OCI-LY1 (cell line): ENCODE measurements at regions not wholly inside any gene's neighbourhood (a gene's known extent, or its start where the extent isn't known, plus 50 kb on each side); places are given as distances from the start of the nearest gene placed in this dataset.

Experiments used
- H2AFZ ChIP-seq: fragments of 200-600 bp; sonication (generic), shearing (Covaris generic); 2 replicates; pipeline ENCODE4 v1.6.0; 2014; ENCODE audit warnings: antibody characterized with exemption, mild to moderate bottlenecking, low read length
- H3F3A ChIP-seq: fragments of 200-600 bp; sonication (generic), shearing (Covaris generic); 2 replicates; pipeline ENCODE4 v1.6.0; 2014; ENCODE audit warnings: mild to moderate bottlenecking, antibody characterized with exemption, low read length, moderate library complexity; ENCODE audit not compliant: insufficient read depth
- H3K27ac ChIP-seq: fragments of 200-600 bp; sonication (generic); 2 replicates; pipeline ENCODE4 v1.5.1; 2014; ENCODE audit warnings: low read length, mixed run types, mild to moderate bottlenecking, low read depth; ENCODE audit not compliant: poor library complexity, severe bottlenecking
- H3K27me3 ChIP-seq: fragments of 200-600 bp; sonication (generic); 2 replicates; pipeline ENCODE4 v1.6.0; 2014; ENCODE audit warnings: antibody characterized with exemption, mild to moderate bottlenecking, low read length, moderate library complexity; ENCODE audit not compliant: insufficient read depth
- H3K36me3 ChIP-seq: fragments of 200-600 bp; sonication (generic); 2 replicates; pipeline ENCODE4 v1.6.1; 2014; ENCODE audit warnings: mild to moderate bottlenecking, antibody characterized with exemption, low read length, moderate library complexity, mixed read lengths; ENCODE audit not compliant: insufficient read depth
- H3K4me1 ChIP-seq: fragments of 200-600 bp; sonication (generic); 2 replicates; pipeline ENCODE4 v1.5.1; 2014; ENCODE audit warnings: mild to moderate bottlenecking, low read length, moderate library complexity; ENCODE audit not compliant: insufficient read depth, severe bottlenecking
- H3K4me2 ChIP-seq: fragments of 200-600 bp; sonication (generic), shearing (Covaris generic); 2 replicates; pipeline ENCODE4 v1.6.1; 2014; ENCODE audit warnings: low read length
- H3K4me3 ChIP-seq: fragments of 200-600 bp; sonication (generic); 2 replicates; pipeline ENCODE4 v1.5.1; 2014; ENCODE audit warnings: low read length, low read depth, mild to moderate bottlenecking, mixed read lengths; ENCODE audit not compliant: poor library complexity, severe bottlenecking
- H3K79me2 ChIP-seq: fragments of 200-600 bp; shearing (Covaris generic); 2 replicates; pipeline ENCODE4 v1.6.1; 2016; ENCODE audit warnings: mixed run types, low read length, mixed read lengths; ENCODE audit not compliant: insufficient read depth
- H3K9ac ChIP-seq: fragments of 200-600 bp; sonication (generic), shearing (Covaris generic); 2 replicates; pipeline ENCODE4 v1.6.1; 2014; ENCODE audit warnings: mild to moderate bottlenecking, low read length, mixed read lengths
- H3K9me2 ChIP-seq: fragments of 200-600 bp; sonication (generic), shearing (Covaris generic); 2 replicates; pipeline ENCODE4 v1.6.1; 2014; ENCODE audit warnings: low read depth, mild to moderate bottlenecking, low read length, mixed read lengths
- H3K9me3 ChIP-seq: fragments of 200-600 bp; shearing (Covaris generic); 2 replicates; pipeline ENCODE4 v1.6.1; 2014; ENCODE audit warnings: low read length, mixed read lengths
- H4K20me1 ChIP-seq: fragments of 200-600 bp; sonication (generic), shearing (Covaris generic); 2 replicates; pipeline ENCODE4 v1.6.0; 2016; ENCODE audit warnings: mild to moderate bottlenecking, low read length; ENCODE audit not compliant: insufficient read depth
- CTCF ChIP-seq: fragments of 200-600 bp; sonication (generic), shearing (Covaris generic); IDR thresholded peaks from 2 replicates; pipeline ENCODE4 v1.5.1; 2017; ENCODE audit warnings: mild to moderate bottlenecking, antibody characterized with exemption, low read length, moderate library complexity, mixed read lengths
- EZH2 ChIP-seq: fragments of 200-600 bp; sonication (generic), shearing (Covaris generic); IDR thresholded peaks from 2 replicates; pipeline ENCODE4 v1.8.0; 2017; ENCODE audit warnings: borderline replicate concordance, mixed run types, mild to moderate bottlenecking, antibody characterized with exemption, low read length, moderate library complexity, mixed read lengths

GRCh38 chr16:7843261-7843660, 510.6 kb downstream of the RBFOX1 start:
- no peak overlapping the region for H3K27ac ChIP-seq
- H3K9me2 ChIP-seq = no peaks in the 10 kb centered on the region
- H3K9ac ChIP-seq = no peak overlapping the region
- no peaks in the 10 kb centered on the region for H3K27me3 ChIP-seq
- H3K79me2 ChIP-seq = no peaks in the 10 kb centered on the region
- H4K20me1 ChIP-seq = no peaks in the 10 kb centered on the region
- no peaks in the 10 kb centered on the region for H3K9me3 ChIP-seq
- TF ChIP-seq CTCF (no peak), EZH2 (no peak)
- H3K36me3 ChIP-seq = no peaks in the 10 kb centered on the region
- no peak overlapping the region for H3K4me2 ChIP-seq
- no peak overlapping the region for H2AFZ ChIP-seq
- H3K4me3 ChIP-seq = no peak overlapping the region
- no peaks in the 10 kb centered on the region for H3K4me1 ChIP-seq
- H3F3A ChIP-seq = no peaks in the 10 kb centered on the region

GRCh38 chr16:7839568-7839967, 506.9 kb downstream of the RBFOX1 start:
- H3K9ac ChIP-seq = no peak overlapping the region
- H3K4me2 ChIP-seq = no peak overlapping the region
- no peaks in the 10 kb centered on the region for H3K79me2 ChIP-seq
- H3K4me3 ChIP-seq = no peak overlapping the region
- no peak overlapping the region for H3K27ac ChIP-seq
- TF ChIP-seq CTCF (no peak), EZH2 (no peak)
- no peaks in the 10 kb centered on the region for H3K9me3 ChIP-seq
- H3K9me2 ChIP-seq = no peaks in the 10 kb centered on the region
- no peaks in the 10 kb centered on the region for H3F3A ChIP-seq
- H2AFZ ChIP-seq = no peak overlapping the region
- no peaks in the 10 kb centered on the region for H3K27me3 ChIP-seq
- no peaks in the 10 kb centered on the region for H4K20me1 ChIP-seq
- no peaks in the 10 kb centered on the region for H3K36me3 ChIP-seq
- H3K4me1 ChIP-seq = no peaks in the 10 kb centered on the region

- no peak overlapping the region for H3K4me2 ChIP-seq
- no peak overlapping the region for H3K9ac ChIP-seq
- no peak overlapping the region for H3K4me3 ChIP-seq
- no peaks in the 10 kb centered on the region for H3K9me2 ChIP-seq
- H2AFZ ChIP-seq = no peak overlapping the region
- H3K9me3 ChIP-seq = no peaks in the 10 kb centered on the region
- H3K27me3 ChIP-seq = no peaks in the 10 kb centered on the region
- H3F3A ChIP-seq = no peaks in the 10 kb centered on the region
- H3K4me1 ChIP-seq = no peaks in the 10 kb centered on the region
- TF ChIP-seq CTCF (no peak), EZH2 (no peak)
- no peaks in the 10 kb centered on the region for H3K36me3 ChIP-seq
- no peaks in the 10 kb centered on the region for H3K79me2 ChIP-seq
- no peaks in the 10 kb centered on the region for H4K20me1 ChIP-seq
- no peak overlapping the region for H3K27ac ChIP-seq
Measured at GRCh38 chr16:7834771-7835431, 502.3 kb downstream of the RBFOX1 start.
